Activated T-cell treated with anti-CD3 and anti-CD28 coated beads, Interleukin-2, amount 50 U/mL, for 48 hours (primary cell): ENCODE measurements at regions not wholly inside any gene's neighbourhood (a gene's known extent, or its start where the extent isn't known, plus 50 kb on each side); places are given as distances from the start of the nearest gene placed in this dataset.

Experiments used
- DNase-seq, 2 experiments: peaks; one replicate each; pipeline ENCODE4 v3.0.0-alpha.2; 2020

GRCh38 chr17:54745862-54746261, 154.8 kb upstream of the TOM1L1 start:
- no peak for DNase-seq

DNA sequence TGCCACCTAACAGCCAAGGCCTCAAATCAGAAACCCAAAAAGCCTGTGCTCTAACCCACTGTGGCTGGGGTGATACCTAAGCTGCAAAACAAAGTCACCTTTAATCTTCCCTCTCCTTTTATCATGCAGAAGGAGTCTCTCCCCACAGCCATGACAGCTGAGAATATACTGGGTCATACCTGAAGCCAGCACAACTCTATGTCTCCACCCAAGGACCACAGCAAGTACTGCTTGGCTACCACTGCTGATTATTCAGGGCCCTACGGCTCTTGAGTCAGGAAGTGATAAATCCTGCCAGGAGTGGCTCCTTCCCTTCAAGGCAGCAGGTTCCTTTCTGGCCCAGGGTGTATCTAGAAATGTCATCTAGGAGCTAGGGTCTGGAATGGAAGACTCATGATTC, 151.5 kb upstream of the TOM1L1 start:
- no peak for DNase-seq

GRCh38 chr17:54754560-54754959, 146.1 kb upstream of the TOM1L1 start:
- DNase-seq: peak; percentile 18 to 23

- DNase-seq: no peak
Measured at GRCh38 chr17:54760836-54761235, 139.8 kb upstream of the TOM1L1 start.

GRCh38 chr17:54770836-54771235, 129.8 kb upstream of the TOM1L1 start:
- DNase-seq: no peak

GRCh38 chr17:54771409-54771915, 129.2 kb upstream of the TOM1L1 start:
- no peak for DNase-seq

- DNase-seq: no peak
Measured at GRCh38 chr17:54780238-54780637, 120.4 kb upstream of the TOM1L1 start.

DNA sequence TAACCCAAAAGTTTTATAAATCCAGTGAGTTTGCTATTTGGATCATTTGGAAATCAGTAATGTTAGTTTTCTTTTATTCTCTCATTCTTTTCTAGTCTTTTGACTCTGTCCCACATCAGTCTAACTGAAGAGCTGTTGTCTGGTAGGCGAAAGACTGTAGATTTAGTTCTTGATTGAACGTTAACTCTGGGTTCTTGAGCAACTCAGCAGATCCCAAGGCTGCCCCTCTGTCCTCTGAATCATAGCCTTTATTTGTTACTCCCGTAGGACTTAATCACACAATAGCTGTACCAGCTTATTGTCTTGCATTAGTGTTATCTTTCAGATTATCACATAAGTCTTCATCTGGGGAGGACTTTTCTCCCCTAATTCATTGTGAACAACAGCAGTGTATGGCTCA, 119.3 kb upstream of the TOM1L1 start:
- no peak for DNase-seq

DNA sequence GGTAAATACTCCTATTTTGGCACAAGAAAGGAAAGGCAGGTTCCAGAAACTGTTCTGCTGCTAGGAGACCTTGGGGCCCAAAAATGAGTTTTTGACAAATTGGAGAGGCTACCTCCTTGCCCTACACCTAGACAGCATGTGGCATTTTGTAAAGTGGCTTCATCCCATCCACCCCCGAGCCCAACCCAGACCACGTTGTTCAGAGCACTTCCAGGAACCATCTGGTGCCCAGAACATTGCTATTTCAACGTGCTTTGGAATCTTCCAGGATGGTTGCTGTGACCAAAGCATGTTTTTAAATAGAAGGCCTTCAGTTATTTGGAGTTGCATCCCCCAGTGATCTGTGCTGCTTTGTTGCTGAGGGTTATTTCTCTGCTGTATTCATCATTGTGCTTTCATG, 116.3 kb upstream of the TOM1L1 start:
- DNase-seq: no peak

GRCh38 chr17:54785643-54786268, 114.9 kb upstream of the TOM1L1 start:
- no peak for DNase-seq

- DNase-seq: no peak
Measured at GRCh38 chr17:54789101-54789880, 111.4 kb upstream of the TOM1L1 start.

DNA sequence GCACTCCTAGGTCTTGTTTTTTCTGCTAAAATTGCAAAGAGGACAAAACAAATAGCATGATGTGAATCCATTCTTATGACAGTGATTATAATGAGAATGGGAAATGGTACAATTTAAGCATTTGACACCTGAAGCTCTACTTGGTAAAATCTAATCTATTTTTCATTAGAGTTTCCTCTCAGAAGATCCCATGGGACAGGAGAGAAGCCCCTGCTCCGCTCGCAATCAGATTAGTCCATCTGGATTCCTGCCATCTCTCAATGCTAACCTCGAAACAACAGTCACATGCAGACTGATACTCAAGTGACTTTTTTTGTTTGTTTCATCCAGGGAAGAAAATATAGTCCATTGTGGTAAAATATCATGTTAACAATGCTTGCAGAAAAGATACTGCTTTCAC, 107.4 kb upstream of the TOM1L1 start:
- DNase-seq: no peak

- DNase-seq: no peak
Measured at GRCh38 chr17:54795046-54795445, 105.6 kb upstream of the TOM1L1 start.

- DNase-seq: no peak
Measured at GRCh38 chr17:54807331-54807730, 93.3 kb upstream of the TOM1L1 start.

- DNase-seq: no peak
Measured at GRCh38 chr17:54813896-54814295, 86.8 kb upstream of the TOM1L1 start.

DNA sequence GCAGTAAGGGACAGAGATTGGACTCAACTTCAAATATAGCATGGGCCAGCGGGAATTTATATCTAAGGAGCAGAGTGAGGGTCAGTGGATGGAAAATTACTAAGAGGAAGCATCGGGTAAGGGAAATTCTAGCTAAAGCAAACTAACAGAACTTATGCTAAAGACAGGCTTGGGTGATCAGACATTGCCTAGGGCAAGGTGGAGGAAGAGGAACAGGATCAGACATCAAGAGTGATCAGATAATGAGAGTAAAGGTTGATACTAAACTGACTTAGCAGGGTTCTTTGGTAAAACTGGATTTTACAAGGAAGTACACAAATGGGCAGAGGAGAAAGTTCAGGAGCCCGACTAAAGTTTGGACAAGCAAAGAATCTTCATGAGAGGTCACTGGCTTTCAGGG, 86.3 kb upstream of the TOM1L1 start:
- no peak for DNase-seq

- DNase-seq: no peak
Measured at GRCh38 chr17:54834086-54834485, 66.6 kb upstream of the TOM1L1 start.

- no peak for DNase-seq
Measured at GRCh38 chr17:54835015-54835414, 65.6 kb upstream of the TOM1L1 start.

DNA sequence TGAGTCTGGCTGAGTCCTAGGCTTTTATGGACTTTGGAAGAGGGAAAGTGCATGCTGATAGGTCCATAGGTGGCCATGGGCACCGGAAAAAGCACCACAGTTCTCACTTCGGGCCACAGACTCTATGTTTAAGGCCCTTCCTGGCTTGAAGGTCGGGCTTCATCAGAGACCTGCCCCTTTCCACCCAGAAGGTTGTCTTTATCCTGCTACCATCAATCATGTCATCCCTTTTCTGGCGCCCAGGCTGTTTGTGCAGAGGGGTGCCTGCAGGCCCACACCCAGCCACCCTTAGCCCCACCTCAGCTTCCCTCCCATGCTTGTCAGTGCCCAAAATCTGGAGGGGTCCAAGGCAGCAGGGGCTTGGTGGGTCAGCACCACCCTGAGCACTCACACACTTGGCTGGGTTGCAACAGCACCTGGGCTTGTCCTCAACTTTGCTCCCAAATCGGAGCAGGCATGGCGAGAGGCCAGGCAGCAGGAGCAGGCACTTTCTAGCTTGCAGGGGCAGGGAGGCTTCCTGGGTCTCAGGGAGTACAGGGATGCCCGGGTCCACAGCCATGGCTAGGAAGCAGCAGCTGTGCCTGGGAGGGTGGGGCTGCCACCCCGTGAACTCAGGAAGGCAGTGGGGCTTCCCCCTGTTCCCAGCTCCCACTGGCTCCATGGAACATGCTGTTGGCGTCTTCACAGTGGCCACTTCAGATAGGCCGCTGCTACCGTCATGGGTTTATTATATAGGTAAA, 63.8 kb upstream of the TOM1L1 start:
- DNase-seq: no peak

DNA sequence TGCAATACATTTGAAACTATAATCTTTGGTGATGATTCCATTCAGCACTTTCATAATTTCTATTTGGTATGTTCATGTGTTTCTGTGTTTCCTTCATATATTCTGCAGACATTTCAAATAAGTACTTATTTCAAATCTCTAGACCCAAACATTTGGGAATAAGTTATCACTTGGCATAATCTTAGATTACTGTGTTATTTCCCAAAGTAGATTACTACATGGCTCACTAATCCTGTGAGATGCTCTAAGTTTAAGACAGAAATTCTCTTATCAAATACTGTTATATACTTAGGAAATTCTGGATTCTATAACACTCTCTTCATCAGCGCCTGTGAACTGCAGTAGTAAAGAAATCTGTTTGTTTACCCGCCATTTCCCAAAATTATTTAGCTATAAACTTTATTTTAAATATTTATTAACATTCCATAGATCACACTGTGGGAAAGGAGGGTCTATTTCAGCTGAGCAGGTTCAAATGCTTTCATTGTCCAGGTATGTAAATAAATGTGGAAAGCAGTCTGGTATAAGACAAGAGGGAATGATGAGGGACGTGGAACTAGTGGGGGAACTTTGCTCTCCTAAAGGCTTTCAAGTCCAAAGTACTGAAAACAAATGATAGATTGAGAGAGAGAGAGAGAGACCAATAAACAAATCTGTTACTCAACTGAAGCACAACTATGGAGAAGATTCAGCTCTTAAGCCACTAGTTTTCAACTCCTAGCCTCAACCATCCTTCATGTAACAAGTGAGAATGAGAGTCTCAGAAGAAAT, 61.8 kb upstream of the TOM1L1 start:
- DNase-seq: no peak

DNA sequence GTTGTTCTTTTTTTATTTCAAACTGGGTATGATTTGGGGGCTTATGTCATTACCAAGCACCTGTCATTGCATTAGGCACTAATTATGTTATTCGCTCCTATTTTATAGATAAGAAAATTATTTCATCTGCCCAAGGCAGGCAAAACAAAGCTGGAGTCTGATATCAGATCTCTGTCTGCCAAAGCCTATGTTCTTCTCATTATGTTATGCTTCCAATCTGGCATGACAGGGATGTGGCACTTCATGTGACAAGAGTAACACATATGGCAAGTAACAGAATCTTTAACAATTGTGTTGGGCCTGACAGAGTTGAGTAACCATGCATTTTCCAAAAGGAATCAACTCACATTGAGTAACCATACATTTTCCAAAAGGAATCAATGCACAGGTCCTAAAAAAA, 61.2 kb upstream of the TOM1L1 start:
- no peak for DNase-seq

- no peak for DNase-seq
Measured at GRCh38 chr17:54840885-54841591, 59.6 kb upstream of the TOM1L1 start.
